A673 (cell line): ENCODE measurements at regions not wholly inside any gene's neighbourhood (a gene's known extent, or its start where the extent isn't known, plus 50 kb on each side); places are given as distances from the start of the nearest gene placed in this dataset.

ENCODE experiments used
- CTCF ChIP-seq: fragments of 300-800, 200-600 bp; sonication (generic); conservative IDR thresholded peaks from 2 replicates; pipeline ENCODE4 v1.5.1; 2017; ENCODE audit warnings: low read depth, mild to moderate bottlenecking, antibody characterized with exemption, low read length, moderate library complexity, mixed read lengths
- EZH2 ChIP-seq: fragments of 200-600 bp; sonication (generic); IDR thresholded peaks from 2 replicates; pipeline ENCODE4 v1.6.1; 2017; ENCODE audit warnings: borderline replicate concordance, low read depth, mild to moderate bottlenecking, mixed read lengths, antibody characterized with exemption, low read length; ENCODE audit not compliant: poor library complexity, severe bottlenecking

GRCh38 chr2:23312996-23313606, 71.9 kb upstream of the KLHL29 start:
- TF ChIP-seq CTCF (peak; percentile 93), EZH2 (no peak)
